NCI-H2081 (cell line): ENCODE measurements at regions not wholly inside any gene's neighbourhood (a gene's known extent, or its start where the extent isn't known, plus 50 kb on each side); places are given as distances from the start of the nearest gene placed in this dataset.
A peak's percentile ranks its signal among the peaks of the same experiment; 100 is the strongest.
"Not testable (repeated sequence)": the region's sequence is repeated elsewhere in the genome, so short reads cannot be mapped to it uniquely, and the experiment has no call there.

Experiments used
- DNase-seq, 2 experiments: peaks; one replicate each; lab custom pipeline; 2025; lab: John Stamatoyannopoulos, UW

- no peak for DNase-seq
These were observed 155.9 kb downstream of the SEC23IP start for GRCh38 chr10:120048391-120048790.

GRCh38 chr10:120051671-120052070 lies 159.1 kb downstream of the SEC23IP start:
- DNase-seq: no peak

GRCh38 chr10:120052964-120053702 lies 160.6 kb downstream of the SEC23IP start:
- DNase-seq: no peak

DNA sequence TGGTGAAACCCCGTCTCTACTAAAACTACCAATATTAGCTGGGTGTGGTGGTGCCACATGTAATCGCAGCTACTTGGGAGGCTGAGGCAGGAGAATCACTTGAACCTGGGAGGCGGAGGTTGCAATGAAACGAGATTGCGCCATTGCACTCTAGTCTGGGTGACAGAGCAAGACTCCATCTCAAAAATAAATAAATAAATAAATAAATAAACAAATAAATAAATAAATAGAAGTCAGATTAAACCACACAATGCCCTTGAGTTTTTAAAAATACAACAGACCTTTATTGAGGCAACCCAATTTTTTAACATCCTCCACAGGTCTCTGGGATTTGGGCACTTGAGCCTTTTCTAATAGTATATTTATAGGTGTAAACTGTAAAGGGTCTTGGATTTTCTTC lies 167.3 kb downstream of the SEC23IP start:
- DNase-seq: not testable (repeated sequence)

GRCh38 chr10:120067427-120067826 lies 174.9 kb downstream of the SEC23IP start:
- DNase-seq: no peak

- no peak for DNase-seq
These were observed 177.2 kb downstream of the SEC23IP start for GRCh38 chr10:120069700-120070099.

- no peak for DNase-seq
These were observed 182.8 kb downstream of the SEC23IP start for GRCh38 chr10:120075349-120075748.

DNA sequence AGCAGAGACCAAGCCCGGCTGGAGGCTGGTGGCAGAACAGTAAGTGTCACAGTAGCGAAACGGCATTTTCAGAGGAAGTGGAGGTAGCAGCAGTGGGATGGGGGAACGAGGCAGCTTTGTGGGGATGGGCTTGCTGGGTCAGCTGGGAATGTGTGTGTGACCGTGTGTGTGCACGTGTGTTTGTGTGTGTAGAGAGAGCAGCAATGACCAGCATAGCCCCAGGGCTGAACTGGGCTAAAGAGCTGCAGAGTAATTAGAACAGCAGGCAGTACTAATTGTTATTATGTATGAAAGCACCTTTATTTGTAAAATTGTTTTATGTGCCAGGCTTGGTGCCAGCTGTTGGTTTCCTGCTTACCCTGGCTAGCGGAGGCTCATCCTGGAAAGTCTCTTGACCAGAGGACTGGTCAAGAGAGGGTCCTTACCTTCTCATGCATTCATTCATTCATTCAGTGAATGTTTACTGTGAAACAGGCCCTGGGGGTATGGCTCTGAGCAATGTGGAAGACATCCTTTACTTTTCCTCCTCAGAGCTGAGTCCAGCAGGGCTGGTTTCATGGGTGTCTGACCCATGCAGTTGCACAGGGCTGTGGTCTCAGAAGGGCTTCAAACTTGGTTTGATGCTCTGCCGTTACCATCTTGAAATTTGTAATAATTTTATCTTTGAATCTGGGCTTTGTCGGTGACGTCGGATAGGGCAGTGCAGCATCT lies 184.6 kb downstream of the SEC23IP start:
- peak; percentile 15 to 63 for DNase-seq

GRCh38 chr10:120077707-120078492 lies 185.4 kb downstream of the SEC23IP start:
- peak; percentile 32 to 72 for DNase-seq

DNA sequence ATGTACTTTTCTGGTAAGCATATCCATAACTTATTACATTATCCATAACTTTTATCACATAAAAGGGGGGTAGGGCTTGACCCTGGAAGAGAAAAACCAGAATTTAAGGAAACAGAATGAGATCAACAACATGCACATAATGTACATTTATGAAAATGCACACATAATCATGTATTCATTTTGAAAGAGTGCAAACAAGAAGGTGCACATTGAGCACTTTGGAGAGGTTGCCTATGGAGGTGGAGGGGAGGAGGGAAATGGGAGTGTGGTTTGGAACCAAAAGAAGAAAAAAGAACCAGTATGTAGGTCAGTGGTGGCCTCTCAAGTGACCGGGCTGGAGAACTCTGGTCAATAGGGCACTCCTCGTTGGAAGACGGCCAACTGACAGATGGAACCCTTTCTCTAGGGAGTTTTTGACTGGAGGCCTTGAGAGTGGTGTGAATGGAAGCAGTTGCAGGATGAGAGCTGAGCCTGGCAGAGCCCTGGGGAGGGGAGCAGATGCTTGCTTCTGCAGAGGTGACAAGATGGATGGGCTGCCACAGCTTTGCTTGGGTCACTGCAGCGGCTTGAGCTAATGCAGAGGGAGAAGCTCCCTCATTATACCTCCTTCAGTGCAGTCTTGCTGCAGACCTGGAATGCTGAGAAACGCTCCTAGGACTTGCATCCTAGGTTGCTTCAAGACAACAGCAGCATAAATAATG lies 192.7 kb downstream of the SEC23IP start:
- no peak for DNase-seq

DNA sequence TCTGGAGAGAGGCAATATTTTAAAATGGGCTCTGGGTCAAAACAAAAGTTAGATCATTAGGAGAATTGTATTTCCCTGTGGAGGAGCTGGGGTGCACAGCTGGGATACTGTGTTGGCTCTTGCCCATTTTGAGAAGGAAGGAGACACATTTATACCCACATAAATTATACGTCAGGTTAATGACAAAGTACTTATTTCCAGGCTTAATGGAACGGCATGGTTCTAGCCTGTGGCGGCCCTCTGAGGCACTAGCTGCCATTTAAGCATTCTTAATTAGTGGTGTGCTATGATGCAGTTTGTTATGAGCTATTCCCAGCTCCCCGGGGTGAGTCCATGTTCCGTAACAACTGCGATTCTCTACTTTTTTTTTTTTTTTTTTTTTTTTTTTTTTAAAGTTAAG lies 193.5 kb downstream of the SEC23IP start:
- peak in 1 of 2 experiments; percentile 72 for DNase-seq

DNA sequence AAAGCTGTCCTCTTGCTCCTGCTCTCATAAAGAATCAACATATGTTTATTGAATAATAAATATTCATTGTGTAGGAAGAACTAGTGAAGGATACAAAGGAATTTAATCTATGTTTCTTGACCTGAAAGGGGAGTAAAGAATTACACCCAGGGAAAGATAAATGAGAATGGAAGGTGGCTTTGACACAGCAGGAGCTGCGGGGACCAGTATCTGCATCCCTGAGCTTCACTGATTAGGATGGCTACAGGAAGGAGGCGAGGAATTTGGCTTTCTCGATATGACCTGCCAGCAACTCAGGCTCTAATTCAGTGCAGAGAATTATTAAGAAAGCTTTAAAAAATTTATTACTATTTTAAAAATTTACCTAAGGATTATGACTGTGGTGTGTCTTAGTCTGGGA lies 194.6 kb downstream of the SEC23IP start:
- no peak for DNase-seq

GRCh38 chr10:120095875-120096274 lies 203.3 kb downstream of the SEC23IP start:
- DNase-seq: no peak

- no peak for DNase-seq
These were observed 205.2 kb downstream of the SEC23IP start for GRCh38 chr10:120097766-120098165.

- no peak for DNase-seq
These were observed 205.9 kb downstream of the SEC23IP start for GRCh38 chr10:120098232-120098930.

- DNase-seq: no peak
These were observed 211.4 kb downstream of the SEC23IP start for GRCh38 chr10:120103738-120104560.

DNA sequence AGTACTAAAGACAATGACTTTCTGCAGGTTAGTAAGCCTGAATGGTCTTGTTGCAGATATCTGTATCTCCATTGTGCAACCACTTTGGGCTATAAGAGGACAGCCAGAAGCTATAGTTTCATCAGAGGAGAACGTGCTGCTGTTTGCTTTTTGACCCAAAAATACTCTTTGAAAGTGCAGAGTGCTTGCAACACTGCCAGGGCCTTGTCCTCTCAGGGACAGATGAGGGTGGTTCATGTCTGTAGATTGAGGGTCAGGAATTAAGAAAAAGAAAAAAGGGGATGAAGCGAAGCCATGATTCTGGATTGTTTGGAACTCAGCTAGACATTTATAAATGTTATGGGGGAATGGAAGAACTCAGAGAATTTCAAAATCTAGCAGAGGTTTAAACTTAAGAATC lies 212.5 kb downstream of the SEC23IP start:
- no peak for DNase-seq

- no peak for DNase-seq
These were observed 213.0 kb downstream of the SEC23IP start for GRCh38 chr10:120105492-120105891.

DNA sequence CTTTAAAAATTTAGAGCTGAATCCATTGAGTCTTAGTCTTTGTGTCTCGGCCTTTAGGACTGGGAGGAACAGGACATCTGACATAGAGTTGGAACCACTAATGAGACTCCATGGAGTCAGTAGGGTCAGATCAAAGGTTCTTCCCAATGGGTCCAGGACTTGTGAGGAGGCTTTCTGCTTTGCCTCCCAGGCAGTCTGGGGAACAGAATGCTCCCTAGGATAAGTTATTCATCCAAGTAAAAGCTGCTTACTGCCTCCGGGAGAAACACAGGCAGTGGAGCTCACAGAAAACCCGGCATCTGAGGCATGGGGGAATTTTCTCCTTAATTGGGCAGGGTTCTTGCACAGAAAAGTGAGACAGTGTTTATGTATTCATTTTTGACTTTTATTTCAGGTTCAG lies 216.4 kb downstream of the SEC23IP start:
- no peak for DNase-seq

DNA sequence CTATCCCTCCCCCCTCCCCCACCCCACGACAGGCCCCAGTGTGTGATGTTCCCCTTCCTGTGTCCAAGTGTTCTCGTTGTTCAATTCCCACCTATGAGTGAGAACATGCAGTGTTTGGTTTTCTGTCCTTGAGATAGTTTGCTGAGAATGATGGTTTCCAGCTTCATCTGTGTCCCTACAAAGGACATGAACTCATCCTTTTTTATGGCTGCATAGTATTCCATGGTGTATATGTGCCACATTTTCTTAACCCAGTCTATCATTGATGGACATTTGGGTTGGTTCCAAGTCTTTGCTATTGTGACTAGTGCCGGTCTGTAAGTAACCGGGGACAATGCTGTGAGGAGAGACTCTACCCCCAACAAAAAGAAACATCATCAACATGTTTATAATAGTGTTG lies 217.2 kb downstream of the SEC23IP start:
- DNase-seq: not testable (repeated sequence)

- no peak for DNase-seq
These were observed 217.7 kb downstream of the SEC23IP start for GRCh38 chr10:120110196-120110595.
